ENCODE measurements at regions not wholly inside any gene's neighbourhood (a gene's known extent, or its start where the extent isn't known, plus 50 kb on each side); places are given as distances from the start of the nearest gene placed in this dataset.

- WGBS, 10 experiments: 20 to 100% (median 85%) methylated on average over 1 to 3 of the region's 8 CpGs; no CpG with 5 or more reads in 5 of the 10 experiments
- peaks cover 54 to 57% of the 10 kb centered on the region in 2 donors for H3K4me1 ChIP-seq (replicated peaks in 1 of 2)
- H3K27ac ChIP-seq: peak overlapping the region in 1 of 2 donors; percentile 47
- ATAC-seq (replicated peaks in 6 of 8): no peak
- H3K4me3 ChIP-seq: no peak overlapping the region
- in situ Hi-C loops (cut with MboI; ENCODE audit: low pct_unique_long_range_greater_than_20kb in 2 of 9, low sequenced_read_pairs in 9 of 9, unreplicated experiment in 9 of 9): no loop called here
Measured at GRCh38 chr9:131809941-131810344, 70.1 kb upstream of the RAPGEF1 start.

- Histone ChIP-seq H3K4me1 (replicated peaks in 1 of 2) (peaks cover 51 to 52% of the 10 kb centered on the region in 2 donors), H3K4me3 (no peak overlapping the region), H3K27ac (no peak overlapping the region)
- WGBS, 10 experiments: 65 to 88% (median 80%) methylated on average over 2 to 6 of the region's 7 CpGs; no CpG with 5 or more reads in 7 of the 10 experiments
- peak in 1 of 8 experiments; percentile 75 for ATAC-seq (replicated peaks in 6 of 8)
- in situ Hi-C loops (cut with MboI; ENCODE audit: low pct_unique_long_range_greater_than_20kb in 2 of 9, low sequenced_read_pairs in 9 of 9, unreplicated experiment in 9 of 9): no loop called here
Measured at GRCh38 chr9:131808291-131808690, 68.4 kb upstream of the RAPGEF1 start.

- peak overlapping the region in 2 of 5 donors; percentile 3 to 7 for H3K4me3 ChIP-seq
- in situ Hi-C loops (cut with MboI; ENCODE audit: low pct_unique_long_range_greater_than_20kb in 2 of 9, low sequenced_read_pairs in 9 of 9, unreplicated experiment in 9 of 9): no loop called here
- ATAC-seq (replicated peaks in 6 of 8): peak in 5 of 8 experiments; percentile 78 to 88 (median 86)
- H3K27ac ChIP-seq: peak overlapping the region; percentile 10 to 34
- peaks cover 50 to 51% of the 10 kb centered on the region in 2 donors for H3K4me1 ChIP-seq (replicated peaks in 1 of 2)
- 0 to 80% (median 0%) methylated on average over 1 to 4 of the region's 19 CpGs; no CpG with 5 or more reads in 5 of the 10 experiments for WGBS, 10 experiments
Measured at GRCh38 chr9:131807144-131807983, 67.5 kb upstream of the RAPGEF1 start.

GRCh38 chr9:131805803-131806202 is 65.9 kb upstream of the RAPGEF1 start:
- no peak for ATAC-seq (replicated peaks in 6 of 8)
- in situ Hi-C loops (cut with MboI; ENCODE audit: low pct_unique_long_range_greater_than_20kb in 2 of 9, low sequenced_read_pairs in 9 of 9, unreplicated experiment in 9 of 9): no loop called here
- Histone ChIP-seq H3K4me3 (no peak overlapping the region), H3K27ac (no peak overlapping the region), H3K4me1 (replicated peaks in 1 of 2) (peaks cover 59 to 60% of the 10 kb centered on the region in 2 donors)
- 25 to 100% (median 66%) methylated on average over 1 to 7 of the region's 8 CpGs; no CpG with 5 or more reads in 4 of the 10 experiments for WGBS, 10 experiments

- no peak for ATAC-seq (replicated peaks in 6 of 8)
- Histone ChIP-seq H3K27ac (no peak overlapping the region), H3K4me3 (no peak overlapping the region), H3K4me1 (replicated peaks in 1 of 2) (peaks cover 59 to 60% of the 10 kb centered on the region in 2 donors)
- WGBS, 10 experiments: 17 to 80% (median 30%) methylated on average over 1 to 2 of the region's 3 CpGs; no CpG with 5 or more reads in 7 of the 10 experiments
- in situ Hi-C loops (cut with MboI; ENCODE audit: low pct_unique_long_range_greater_than_20kb in 2 of 9, low sequenced_read_pairs in 9 of 9, unreplicated experiment in 9 of 9): no loop called here
Measured at GRCh38 chr9:131804826-131805225, 65.0 kb upstream of the RAPGEF1 start.

GRCh38 chr9:131803758-131804411 is 64.0 kb upstream of the RAPGEF1 start:
- in situ Hi-C loops (cut with MboI; ENCODE audit: low pct_unique_long_range_greater_than_20kb in 2 of 9, low sequenced_read_pairs in 9 of 9, unreplicated experiment in 9 of 9): no loop called here
- 17 to 100% (median 95%) methylated on average over 1 to 4 of the region's 4 CpGs; no CpG with 5 or more reads in 2 of the 10 experiments for WGBS, 10 experiments
- ATAC-seq (replicated peaks in 6 of 8): no peak

GRCh38 chr9:131801810-131802209 is 61.9 kb upstream of the RAPGEF1 start:
- no peak for ATAC-seq (replicated peaks in 6 of 8)
- Histone ChIP-seq H3K4me3 (no peak overlapping the region), H3K4me1 (replicated peaks in 1 of 2) (peaks cover 56 to 65% of the 10 kb centered on the region in 2 donors), H3K27ac (peak overlapping the region in 1 of 2 donors; percentile 32)
- 0 to 70% (median 23%) methylated on average over 1 to 5 of the region's 8 CpGs; no CpG with 5 or more reads in 4 of the 10 experiments for WGBS, 10 experiments
- in situ Hi-C loops (cut with MboI; ENCODE audit: low pct_unique_long_range_greater_than_20kb in 2 of 9, low sequenced_read_pairs in 9 of 9, unreplicated experiment in 9 of 9): no loop called here

More at GRCh38 chr9:131803758-131804411, 64.0 kb upstream of the RAPGEF1 start:
- peaks cover 56 to 57% of the 10 kb centered on the region in 2 donors for H3K4me1 ChIP-seq (replicated peaks in 1 of 2)
- no peak overlapping the region for H3K4me3 ChIP-seq
- H3K27ac ChIP-seq: no peak overlapping the region

GRCh38 chr9:131800843-131801242 is 61.0 kb upstream of the RAPGEF1 start:
- peaks cover 47 to 55% of the 10 kb centered on the region in 2 donors for H3K4me1 ChIP-seq (replicated peaks in 1 of 2)
- no peak overlapping the region for H3K4me3 ChIP-seq
- WGBS, 10 experiments: 0 to 65% (median 29%) methylated on average over 1 to 2 of the region's 2 CpGs; no CpG with 5 or more reads in 3 of the 10 experiments
- in situ Hi-C loops (cut with MboI; ENCODE audit: low pct_unique_long_range_greater_than_20kb in 2 of 9, low sequenced_read_pairs in 9 of 9, unreplicated experiment in 9 of 9): no loop called here
- peak overlapping the region; percentile 18 to 65 for H3K27ac ChIP-seq
- peak in 5 of 8 experiments; percentile 72 to 82 (median 75) for ATAC-seq (replicated peaks in 6 of 8)

- 0 to 60% (median 46%) methylated on average over 1 to 2 of the region's 2 CpGs; no CpG with 5 or more reads in 2 of the 10 experiments for WGBS, 10 experiments
- in situ Hi-C loops (cut with MboI; ENCODE audit: low pct_unique_long_range_greater_than_20kb in 2 of 9, low sequenced_read_pairs in 9 of 9, unreplicated experiment in 9 of 9): no loop called here
- ATAC-seq (replicated peaks in 6 of 8): peak in 2 of 8 experiments; percentile 5 to 7
Measured at GRCh38 chr9:131800366-131800765, 60.5 kb upstream of the RAPGEF1 start.

GRCh38 chr9:131799177-131799823 is 59.4 kb upstream of the RAPGEF1 start:
- 37 to 100% (median 63%) methylated on average over 2 to 6 of the region's 8 CpGs; no CpG with 5 or more reads in 2 of the 10 experiments for WGBS, 10 experiments

More at GRCh38 chr9:131800366-131800765, 60.5 kb upstream of the RAPGEF1 start:
- H3K4me1 ChIP-seq (replicated peaks in 1 of 2): peaks cover 42 to 50% of the 10 kb centered on the region in 2 donors
- no peak overlapping the region for H3K4me3 ChIP-seq
- H3K27ac ChIP-seq: peak overlapping the region in 1 of 2 donors; percentile 23

GRCh38 chr9:131798246-131798645 is 58.4 kb upstream of the RAPGEF1 start:
- Histone ChIP-seq H3K4me3 (no peak overlapping the region), H3K4me1 (replicated peaks in 1 of 2) (peaks cover 50 to 53% of the 10 kb centered on the region in 2 donors), H3K27ac (peak overlapping the region; percentile 26 to 72)
- in situ Hi-C loops (cut with MboI; ENCODE audit: low pct_unique_long_range_greater_than_20kb in 2 of 9, low sequenced_read_pairs in 9 of 9, unreplicated experiment in 9 of 9): no loop called here
- 0 to 40% (median 19%) methylated on average over 1 to 6 of the region's 7 CpGs; no CpG with 5 or more reads in 3 of the 10 experiments for WGBS, 10 experiments
- peak in 5 of 8 experiments; percentile 29 to 59 (median 54) for ATAC-seq (replicated peaks in 6 of 8)

More at GRCh38 chr9:131799177-131799823, 59.4 kb upstream of the RAPGEF1 start:
- in situ Hi-C loops (cut with MboI; ENCODE audit: low pct_unique_long_range_greater_than_20kb in 2 of 9, low sequenced_read_pairs in 9 of 9, unreplicated experiment in 9 of 9): no loop called here
- peak overlapping the region; percentile 26 to 72 for H3K27ac ChIP-seq
- H3K4me3 ChIP-seq: no peak overlapping the region
- H3K4me1 ChIP-seq (replicated peaks in 1 of 2): peaks cover 48 to 52% of the 10 kb centered on the region in 2 donors
- peak in 5 of 8 experiments; percentile 26 to 85 (median 78) for ATAC-seq (replicated peaks in 6 of 8)

- Histone ChIP-seq H3K4me3 (no peak overlapping the region), H3K4me1 (replicated peaks in 1 of 2) (peaks cover 27 to 32% of the 10 kb centered on the region in 2 donors), H3K27ac (no peak overlapping the region)
- ATAC-seq (replicated peaks in 6 of 8): peak in 1 of 8 experiments; percentile 54
- WGBS, 10 experiments: 20 to 58% (median 41%) methylated on average over 1 to 11 of the region's 15 CpGs; no CpG with 5 or more reads in 2 of the 10 experiments
- in situ Hi-C loops (cut with MboI; ENCODE audit: low pct_unique_long_range_greater_than_20kb in 2 of 9, low sequenced_read_pairs in 9 of 9, unreplicated experiment in 9 of 9): no loop called here
Measured at GRCh38 chr9:131794393-131794792, 54.5 kb upstream of the RAPGEF1 start.

All from motor neuron (in vitro differentiated cells).